Fibroblast of mammary gland (primary cell): ENCODE measurements at regions not wholly inside any gene's neighbourhood (a gene's known extent, or its start where the extent isn't known, plus 50 kb on each side); places are given as distances from the start of the nearest gene placed in this dataset.

Experiments used
- DNase-seq: peaks from one replicate; pipeline ENCODE4 v3.0.0-alpha.2; 2010; ENCODE audit warnings: low read depth
- H3K4me3 ChIP-seq: 2 replicates; pipeline ENCODE4 v1.5.1; 2011; ENCODE audit warnings: low read depth, mild to moderate bottlenecking, low read length, moderate library complexity; ENCODE audit not compliant: control insufficient read depth
- TF ChIP-seq, protein P1 (sequence below): conservative IDR thresholded peaks from 2 replicates; pipeline ENCODE4 v1.5.1; 2011; ENCODE audit warnings: low read depth, low read length, inconsistent platforms; ENCODE audit not compliant: control insufficient read depth, insufficient read depth

DNA sequence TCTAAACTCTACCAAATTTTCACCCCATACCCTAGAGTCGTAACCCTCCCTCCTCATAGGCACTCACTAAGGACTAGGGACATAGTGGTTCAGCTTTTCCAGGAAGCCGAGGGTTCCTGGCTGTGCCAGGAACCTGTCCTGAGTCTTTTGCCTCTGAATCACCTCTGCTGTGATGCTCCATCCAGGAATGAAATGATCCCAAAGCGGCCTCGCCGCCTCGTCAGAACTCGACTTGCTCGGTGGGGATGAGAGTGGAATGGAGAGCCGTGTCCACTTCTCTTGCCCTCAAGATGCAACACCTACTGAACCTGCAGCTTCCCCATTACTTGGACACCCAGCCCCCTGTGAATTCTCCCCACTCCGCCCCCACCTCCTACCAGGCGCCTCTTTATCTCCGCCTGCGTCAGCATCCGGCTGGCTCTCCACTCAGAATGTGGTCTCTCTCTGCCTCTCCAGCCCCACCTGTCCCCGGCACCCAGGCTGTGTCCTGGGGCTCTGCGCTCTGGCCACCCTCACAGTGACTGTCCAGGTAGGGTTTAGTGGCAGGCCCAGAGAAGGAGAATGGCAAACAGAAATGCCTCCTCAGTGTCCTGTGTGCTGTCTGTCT lies 366.1 kb upstream of the ZNF32 start:
- no peak for DNase-seq
- TF ChIP-seq, protein P1, sequence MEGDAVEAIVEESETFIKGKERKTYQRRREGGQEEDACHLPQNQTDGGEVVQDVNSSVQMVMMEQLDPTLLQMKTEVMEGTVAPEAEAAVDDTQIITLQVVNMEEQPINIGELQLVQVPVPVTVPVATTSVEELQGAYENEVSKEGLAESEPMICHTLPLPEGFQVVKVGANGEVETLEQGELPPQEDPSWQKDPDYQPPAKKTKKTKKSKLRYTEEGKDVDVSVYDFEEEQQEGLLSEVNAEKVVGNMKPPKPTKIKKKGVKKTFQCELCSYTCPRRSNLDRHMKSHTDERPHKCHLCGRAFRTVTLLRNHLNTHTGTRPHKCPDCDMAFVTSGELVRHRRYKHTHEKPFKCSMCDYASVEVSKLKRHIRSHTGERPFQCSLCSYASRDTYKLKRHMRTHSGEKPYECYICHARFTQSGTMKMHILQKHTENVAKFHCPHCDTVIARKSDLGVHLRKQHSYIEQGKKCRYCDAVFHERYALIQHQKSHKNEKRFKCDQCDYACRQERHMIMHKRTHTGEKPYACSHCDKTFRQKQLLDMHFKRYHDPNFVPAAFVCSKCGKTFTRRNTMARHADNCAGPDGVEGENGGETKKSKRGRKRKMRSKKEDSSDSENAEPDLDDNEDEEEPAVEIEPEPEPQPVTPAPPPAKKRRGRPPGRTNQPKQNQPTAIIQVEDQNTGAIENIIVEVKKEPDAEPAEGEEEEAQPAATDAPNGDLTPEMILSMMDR = no peak
- no peak overlapping the region for H3K4me3 ChIP-seq

DNA sequence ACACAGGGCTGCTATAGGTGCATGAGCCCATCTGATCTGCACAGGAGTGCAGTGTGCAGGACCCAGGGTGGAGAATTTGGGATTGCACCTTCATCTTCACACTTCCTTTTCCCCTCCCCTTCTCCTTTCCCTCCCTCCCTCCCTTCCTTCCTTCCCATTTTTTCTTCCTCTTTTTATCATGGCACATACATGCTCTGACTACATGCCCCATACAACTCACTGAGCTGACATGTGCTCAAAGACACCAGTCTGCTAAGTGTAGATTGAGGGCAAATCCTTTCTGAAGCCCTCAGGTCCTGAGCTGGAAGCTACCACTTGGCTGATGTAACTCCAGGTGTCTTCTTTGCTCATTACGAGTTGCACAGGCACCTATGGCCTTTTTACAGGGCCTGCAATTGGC lies 365.3 kb upstream of the ZNF32 start:
- TF ChIP-seq, protein P1 = no peak
- no peak for DNase-seq
- H3K4me3 ChIP-seq = no peak overlapping the region

DNA sequence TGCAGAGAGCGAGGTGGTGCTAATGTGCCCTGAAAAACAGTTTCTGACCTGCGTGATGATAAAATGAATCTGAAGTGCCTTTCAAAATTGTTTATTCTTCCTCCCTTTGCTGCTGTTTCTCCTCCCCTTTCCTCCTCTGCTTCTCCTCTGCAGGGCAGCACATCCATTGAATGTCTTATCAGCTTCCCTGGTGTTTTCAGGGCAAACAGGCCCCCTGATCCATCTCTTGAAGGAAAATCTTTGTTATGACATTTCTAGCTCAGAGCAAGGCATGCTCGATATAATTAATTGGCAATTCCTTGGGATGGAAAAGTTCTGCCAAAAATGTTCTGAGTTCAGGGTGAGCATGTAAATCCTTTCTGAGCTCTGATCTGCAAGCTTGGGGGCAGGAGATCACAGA lies 364.2 kb upstream of the ZNF32 start:
- no peak overlapping the region for H3K4me3 ChIP-seq
- TF ChIP-seq, protein P1 = no peak
- DNase-seq = no peak

DNA sequence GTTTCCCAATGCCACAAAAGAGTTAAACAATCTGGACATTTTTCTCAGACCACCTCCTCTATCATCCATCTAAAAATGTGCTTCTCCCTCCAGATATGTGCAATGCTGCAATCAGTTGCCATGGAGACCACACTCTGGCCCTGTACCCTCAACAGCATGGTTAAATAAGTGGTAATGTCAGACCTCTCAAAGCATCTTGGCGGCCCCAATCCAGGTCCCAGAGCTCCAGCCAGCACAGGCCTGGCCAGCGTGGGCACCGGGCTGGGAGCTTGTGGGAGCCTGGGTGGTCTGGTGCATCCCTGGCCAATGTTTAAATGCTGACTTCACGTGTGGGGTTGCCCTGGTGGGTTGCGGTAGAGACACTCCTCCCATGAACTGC lies 362.9 kb upstream of the ZNF32 start:
- no peak for DNase-seq
- TF ChIP-seq, protein P1 = no peak
- no peak overlapping the region for H3K4me3 ChIP-seq

DNA sequence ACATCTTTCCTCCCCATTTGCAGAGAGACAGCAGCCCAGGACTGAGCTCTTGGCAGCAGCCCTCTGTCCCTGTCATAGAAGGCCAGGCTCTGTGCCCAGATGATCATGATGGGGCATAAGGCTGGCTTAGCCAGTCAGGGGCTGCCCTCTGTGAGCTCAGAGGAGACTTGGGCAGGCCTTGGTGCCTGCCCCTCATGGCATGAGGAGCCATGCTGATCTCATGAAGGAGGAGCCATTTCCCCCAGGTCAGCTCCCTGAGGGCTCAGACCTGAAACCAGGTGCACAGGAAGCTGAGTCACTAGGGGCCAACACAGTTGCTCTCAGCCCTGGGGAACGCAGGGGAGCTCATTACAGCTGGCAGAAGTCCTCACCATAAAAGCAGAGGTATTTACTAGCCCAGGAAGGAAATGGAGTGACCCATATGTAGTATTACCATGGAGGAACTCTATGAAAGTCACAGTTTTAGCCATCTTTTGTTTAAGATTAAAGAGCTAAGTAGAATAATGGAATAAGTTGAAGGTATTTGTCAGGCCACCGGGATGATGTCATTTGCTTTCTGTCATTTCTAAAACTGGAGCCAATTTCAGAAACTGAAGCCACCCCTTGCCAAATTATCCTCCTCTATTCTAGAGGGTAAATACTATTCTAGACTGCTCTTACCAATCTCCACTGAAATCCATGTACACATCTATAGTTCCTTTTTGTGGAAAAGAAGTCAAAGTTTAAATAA lies 362.4 kb upstream of the ZNF32 start:
- H3K4me3 ChIP-seq = no peak overlapping the region
- TF ChIP-seq, protein P1 = no peak
- no peak for DNase-seq

DNA sequence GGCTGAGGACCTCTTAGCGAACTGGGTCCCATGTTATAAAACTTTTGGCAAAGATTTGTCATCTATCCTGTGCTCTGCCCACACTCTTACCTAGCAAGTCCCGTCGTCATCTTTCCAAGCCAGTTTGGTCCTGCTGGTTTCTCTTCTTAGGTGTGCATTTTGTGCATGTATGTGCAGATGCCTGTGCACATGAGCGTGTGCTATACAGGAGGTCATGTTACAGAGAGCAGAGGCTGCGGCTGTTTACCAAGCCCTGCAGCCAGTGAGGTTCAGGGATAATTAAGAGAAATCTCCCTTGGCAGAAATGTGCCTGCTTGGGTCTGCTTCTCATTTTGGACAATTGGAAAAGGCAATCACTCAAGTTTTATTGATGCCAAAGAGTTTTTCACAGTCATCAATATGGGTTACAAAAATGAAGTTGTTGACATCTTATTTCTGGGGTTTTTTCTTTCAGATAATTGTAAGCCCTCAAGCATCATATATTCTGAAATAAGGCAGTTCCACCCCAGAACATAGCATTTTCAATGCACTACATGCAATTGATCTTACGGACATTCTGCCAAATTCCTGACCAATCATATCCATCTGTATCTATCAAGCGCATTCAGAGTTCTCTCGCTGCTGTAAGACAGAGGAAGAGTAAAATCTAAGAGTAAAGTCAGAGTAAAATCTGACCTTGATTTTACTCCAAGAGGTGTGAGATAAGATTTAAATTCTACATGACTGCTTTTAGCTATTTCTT lies 361.4 kb upstream of the ZNF32 start:
- no peak for DNase-seq
- TF ChIP-seq, protein P1 = no peak

More for the DNA sequence above, 361.4 kb upstream of the ZNF32 start:
- H3K4me3 ChIP-seq = no peak overlapping the region
